ENCODE measurements at regions not wholly inside any gene's neighbourhood (a gene's known extent, or its start where the extent isn't known, plus 50 kb on each side); places are given as distances from the start of the nearest gene placed in this dataset.

DNA sequence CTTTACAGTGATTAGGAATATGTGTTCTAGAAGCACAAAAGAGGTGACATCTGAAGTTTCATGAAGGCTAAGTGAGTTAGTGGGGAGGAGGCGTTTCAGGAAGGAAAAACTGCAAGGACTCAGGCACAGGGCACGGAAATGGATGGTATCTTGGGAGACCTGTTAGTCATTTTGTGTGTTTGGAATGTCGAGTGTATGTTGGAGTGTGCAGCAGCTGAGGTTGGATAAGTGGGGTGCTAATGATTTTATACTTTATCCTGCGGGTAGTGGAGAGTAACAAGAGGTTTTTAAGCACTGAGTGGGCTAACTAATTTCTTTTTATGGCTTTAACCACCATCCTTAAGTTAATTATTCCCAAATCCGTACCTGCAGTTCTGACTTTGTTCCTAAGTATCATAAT is 571.5 kb upstream of the FBXO33 start (continued):
- TF ChIP-seq, protein P1, sequence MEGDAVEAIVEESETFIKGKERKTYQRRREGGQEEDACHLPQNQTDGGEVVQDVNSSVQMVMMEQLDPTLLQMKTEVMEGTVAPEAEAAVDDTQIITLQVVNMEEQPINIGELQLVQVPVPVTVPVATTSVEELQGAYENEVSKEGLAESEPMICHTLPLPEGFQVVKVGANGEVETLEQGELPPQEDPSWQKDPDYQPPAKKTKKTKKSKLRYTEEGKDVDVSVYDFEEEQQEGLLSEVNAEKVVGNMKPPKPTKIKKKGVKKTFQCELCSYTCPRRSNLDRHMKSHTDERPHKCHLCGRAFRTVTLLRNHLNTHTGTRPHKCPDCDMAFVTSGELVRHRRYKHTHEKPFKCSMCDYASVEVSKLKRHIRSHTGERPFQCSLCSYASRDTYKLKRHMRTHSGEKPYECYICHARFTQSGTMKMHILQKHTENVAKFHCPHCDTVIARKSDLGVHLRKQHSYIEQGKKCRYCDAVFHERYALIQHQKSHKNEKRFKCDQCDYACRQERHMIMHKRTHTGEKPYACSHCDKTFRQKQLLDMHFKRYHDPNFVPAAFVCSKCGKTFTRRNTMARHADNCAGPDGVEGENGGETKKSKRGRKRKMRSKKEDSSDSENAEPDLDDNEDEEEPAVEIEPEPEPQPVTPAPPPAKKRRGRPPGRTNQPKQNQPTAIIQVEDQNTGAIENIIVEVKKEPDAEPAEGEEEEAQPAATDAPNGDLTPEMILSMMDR (conservative IDR thresholded peaks at IDR 0.05; ENCODE audit: low read depth in 2 of 2) = no peak
- no peak for TF ChIP-seq POLR2AphosphoS5 (IDR thresholded peaks at IDR 0.05; ENCODE audit: low read depth)

DNA sequence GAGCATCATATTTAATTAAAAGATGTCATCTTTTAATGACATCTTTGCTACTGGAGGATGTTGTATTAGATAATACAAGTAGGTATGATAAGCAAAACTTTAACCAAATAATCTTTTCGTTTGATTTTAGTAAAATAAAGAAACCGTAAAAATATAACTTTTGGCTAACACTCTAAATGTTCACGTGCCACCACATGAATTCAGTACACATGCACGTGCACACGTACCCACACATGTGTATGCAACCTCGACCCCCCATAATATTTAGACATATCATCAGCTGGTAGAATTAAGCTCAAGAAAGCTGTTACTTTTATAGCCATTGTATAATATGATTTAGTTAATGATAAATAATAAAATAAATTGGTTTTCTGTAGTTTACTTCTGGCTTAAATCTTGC is 566.6 kb upstream of the FBXO33 start:
- no peak overlapping the region for H3K4me2 ChIP-seq
- no peaks in the 10 kb centered on the region for H3K9me2 ChIP-seq (ENCODE audit: insufficient read depth)
- Mint-ChIP-seq H3K36me3 (ENCODE audit: low read depth) (no peaks in the 10 kb centered on the region), H3K27me3 (ENCODE audit: insufficient read depth, low read depth, poor library complexity) (no peaks in the 10 kb centered on the region), H3K27ac (no peak overlapping the region), H3K9me3 (no peaks in the 10 kb centered on the region), H3K4me3 (no peak overlapping the region), H3K4me1 (no peaks in the 10 kb centered on the region)
- H3K27me3 ChIP-seq (ENCODE audit: insufficient read depth) = no peaks in the 10 kb centered on the region
- H4K20me1 ChIP-seq (replicated peaks; ENCODE audit: insufficient read depth) = no peaks in the 10 kb centered on the region
- H3K4me1 ChIP-seq (ENCODE audit: insufficient read depth) = no peaks in the 10 kb centered on the region
- no peaks in the 10 kb centered on the region for H3K36me3 ChIP-seq (ENCODE audit: insufficient read depth)
- DNase-seq (ENCODE audit: low spot score) = no peak
- H3K79me2 ChIP-seq (replicated peaks; ENCODE audit: insufficient read depth) = no peaks in the 10 kb centered on the region
- no peak overlapping the region for H2AFZ ChIP-seq
- H3K27ac ChIP-seq (ENCODE audit: low read depth) = no peak overlapping the region
- no peak for ATAC-seq
- H3K4me3 ChIP-seq = no peak overlapping the region
- no peaks in the 10 kb centered on the region for H3F3A ChIP-seq (replicated peaks; ENCODE audit: low read depth)
- TF ChIP-seq JUNB (IDR thresholded peaks at IDR 0.05; ENCODE audit: unreplicated experiment) (no peak), NANOG (IDR thresholded peaks at IDR 0.05; ENCODE audit: borderline replicate concordance) (no peak), POLR2AphosphoS5 (IDR thresholded peaks at IDR 0.05; ENCODE audit: low read depth) (no peak), EZH2 (IDR thresholded peaks at IDR 0.05; ENCODE audit: low read depth, unreplicated experiment) (no peak), ZNF331 (CRISPR knock-in tag; IDR thresholded peaks at IDR 0.05; ENCODE audit: low read depth) (no peak), EZH2phosphoT487 (IDR thresholded peaks at IDR 0.05; ENCODE audit: unreplicated experiment) (no peak)
- TF ChIP-seq, protein P2, sequence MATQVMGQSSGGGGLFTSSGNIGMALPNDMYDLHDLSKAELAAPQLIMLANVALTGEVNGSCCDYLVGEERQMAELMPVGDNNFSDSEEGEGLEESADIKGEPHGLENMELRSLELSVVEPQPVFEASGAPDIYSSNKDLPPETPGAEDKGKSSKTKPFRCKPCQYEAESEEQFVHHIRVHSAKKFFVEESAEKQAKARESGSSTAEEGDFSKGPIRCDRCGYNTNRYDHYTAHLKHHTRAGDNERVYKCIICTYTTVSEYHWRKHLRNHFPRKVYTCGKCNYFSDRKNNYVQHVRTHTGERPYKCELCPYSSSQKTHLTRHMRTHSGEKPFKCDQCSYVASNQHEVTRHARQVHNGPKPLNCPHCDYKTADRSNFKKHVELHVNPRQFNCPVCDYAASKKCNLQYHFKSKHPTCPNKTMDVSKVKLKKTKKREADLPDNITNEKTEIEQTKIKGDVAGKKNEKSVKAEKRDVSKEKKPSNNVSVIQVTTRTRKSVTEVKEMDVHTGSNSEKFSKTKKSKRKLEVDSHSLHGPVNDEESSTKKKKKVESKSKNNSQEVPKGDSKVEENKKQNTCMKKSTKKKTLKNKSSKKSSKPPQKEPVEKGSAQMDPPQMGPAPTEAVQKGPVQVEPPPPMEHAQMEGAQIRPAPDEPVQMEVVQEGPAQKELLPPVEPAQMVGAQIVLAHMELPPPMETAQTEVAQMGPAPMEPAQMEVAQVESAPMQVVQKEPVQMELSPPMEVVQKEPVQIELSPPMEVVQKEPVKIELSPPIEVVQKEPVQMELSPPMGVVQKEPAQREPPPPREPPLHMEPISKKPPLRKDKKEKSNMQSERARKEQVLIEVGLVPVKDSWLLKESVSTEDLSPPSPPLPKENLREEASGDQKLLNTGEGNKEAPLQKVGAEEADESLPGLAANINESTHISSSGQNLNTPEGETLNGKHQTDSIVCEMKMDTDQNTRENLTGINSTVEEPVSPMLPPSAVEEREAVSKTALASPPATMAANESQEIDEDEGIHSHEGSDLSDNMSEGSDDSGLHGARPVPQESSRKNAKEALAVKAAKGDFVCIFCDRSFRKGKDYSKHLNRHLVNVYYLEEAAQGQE (IDR thresholded peaks at IDR 0.05; ENCODE audit: unreplicated experiment) = no peak
- TF ChIP-seq, protein P1 (conservative IDR thresholded peaks at IDR 0.05; ENCODE audit: low read depth in 2 of 2) = no peak
- TF ChIP-seq, protein P3, sequence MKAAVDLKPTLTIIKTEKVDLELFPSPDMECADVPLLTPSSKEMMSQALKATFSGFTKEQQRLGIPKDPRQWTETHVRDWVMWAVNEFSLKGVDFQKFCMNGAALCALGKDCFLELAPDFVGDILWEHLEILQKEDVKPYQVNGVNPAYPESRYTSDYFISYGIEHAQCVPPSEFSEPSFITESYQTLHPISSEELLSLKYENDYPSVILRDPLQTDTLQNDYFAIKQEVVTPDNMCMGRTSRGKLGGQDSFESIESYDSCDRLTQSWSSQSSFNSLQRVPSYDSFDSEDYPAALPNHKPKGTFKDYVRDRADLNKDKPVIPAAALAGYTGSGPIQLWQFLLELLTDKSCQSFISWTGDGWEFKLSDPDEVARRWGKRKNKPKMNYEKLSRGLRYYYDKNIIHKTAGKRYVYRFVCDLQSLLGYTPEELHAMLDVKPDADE (IDR thresholded peaks at IDR 0.05) = no peak
- TF ChIP-seq, protein P4, sequence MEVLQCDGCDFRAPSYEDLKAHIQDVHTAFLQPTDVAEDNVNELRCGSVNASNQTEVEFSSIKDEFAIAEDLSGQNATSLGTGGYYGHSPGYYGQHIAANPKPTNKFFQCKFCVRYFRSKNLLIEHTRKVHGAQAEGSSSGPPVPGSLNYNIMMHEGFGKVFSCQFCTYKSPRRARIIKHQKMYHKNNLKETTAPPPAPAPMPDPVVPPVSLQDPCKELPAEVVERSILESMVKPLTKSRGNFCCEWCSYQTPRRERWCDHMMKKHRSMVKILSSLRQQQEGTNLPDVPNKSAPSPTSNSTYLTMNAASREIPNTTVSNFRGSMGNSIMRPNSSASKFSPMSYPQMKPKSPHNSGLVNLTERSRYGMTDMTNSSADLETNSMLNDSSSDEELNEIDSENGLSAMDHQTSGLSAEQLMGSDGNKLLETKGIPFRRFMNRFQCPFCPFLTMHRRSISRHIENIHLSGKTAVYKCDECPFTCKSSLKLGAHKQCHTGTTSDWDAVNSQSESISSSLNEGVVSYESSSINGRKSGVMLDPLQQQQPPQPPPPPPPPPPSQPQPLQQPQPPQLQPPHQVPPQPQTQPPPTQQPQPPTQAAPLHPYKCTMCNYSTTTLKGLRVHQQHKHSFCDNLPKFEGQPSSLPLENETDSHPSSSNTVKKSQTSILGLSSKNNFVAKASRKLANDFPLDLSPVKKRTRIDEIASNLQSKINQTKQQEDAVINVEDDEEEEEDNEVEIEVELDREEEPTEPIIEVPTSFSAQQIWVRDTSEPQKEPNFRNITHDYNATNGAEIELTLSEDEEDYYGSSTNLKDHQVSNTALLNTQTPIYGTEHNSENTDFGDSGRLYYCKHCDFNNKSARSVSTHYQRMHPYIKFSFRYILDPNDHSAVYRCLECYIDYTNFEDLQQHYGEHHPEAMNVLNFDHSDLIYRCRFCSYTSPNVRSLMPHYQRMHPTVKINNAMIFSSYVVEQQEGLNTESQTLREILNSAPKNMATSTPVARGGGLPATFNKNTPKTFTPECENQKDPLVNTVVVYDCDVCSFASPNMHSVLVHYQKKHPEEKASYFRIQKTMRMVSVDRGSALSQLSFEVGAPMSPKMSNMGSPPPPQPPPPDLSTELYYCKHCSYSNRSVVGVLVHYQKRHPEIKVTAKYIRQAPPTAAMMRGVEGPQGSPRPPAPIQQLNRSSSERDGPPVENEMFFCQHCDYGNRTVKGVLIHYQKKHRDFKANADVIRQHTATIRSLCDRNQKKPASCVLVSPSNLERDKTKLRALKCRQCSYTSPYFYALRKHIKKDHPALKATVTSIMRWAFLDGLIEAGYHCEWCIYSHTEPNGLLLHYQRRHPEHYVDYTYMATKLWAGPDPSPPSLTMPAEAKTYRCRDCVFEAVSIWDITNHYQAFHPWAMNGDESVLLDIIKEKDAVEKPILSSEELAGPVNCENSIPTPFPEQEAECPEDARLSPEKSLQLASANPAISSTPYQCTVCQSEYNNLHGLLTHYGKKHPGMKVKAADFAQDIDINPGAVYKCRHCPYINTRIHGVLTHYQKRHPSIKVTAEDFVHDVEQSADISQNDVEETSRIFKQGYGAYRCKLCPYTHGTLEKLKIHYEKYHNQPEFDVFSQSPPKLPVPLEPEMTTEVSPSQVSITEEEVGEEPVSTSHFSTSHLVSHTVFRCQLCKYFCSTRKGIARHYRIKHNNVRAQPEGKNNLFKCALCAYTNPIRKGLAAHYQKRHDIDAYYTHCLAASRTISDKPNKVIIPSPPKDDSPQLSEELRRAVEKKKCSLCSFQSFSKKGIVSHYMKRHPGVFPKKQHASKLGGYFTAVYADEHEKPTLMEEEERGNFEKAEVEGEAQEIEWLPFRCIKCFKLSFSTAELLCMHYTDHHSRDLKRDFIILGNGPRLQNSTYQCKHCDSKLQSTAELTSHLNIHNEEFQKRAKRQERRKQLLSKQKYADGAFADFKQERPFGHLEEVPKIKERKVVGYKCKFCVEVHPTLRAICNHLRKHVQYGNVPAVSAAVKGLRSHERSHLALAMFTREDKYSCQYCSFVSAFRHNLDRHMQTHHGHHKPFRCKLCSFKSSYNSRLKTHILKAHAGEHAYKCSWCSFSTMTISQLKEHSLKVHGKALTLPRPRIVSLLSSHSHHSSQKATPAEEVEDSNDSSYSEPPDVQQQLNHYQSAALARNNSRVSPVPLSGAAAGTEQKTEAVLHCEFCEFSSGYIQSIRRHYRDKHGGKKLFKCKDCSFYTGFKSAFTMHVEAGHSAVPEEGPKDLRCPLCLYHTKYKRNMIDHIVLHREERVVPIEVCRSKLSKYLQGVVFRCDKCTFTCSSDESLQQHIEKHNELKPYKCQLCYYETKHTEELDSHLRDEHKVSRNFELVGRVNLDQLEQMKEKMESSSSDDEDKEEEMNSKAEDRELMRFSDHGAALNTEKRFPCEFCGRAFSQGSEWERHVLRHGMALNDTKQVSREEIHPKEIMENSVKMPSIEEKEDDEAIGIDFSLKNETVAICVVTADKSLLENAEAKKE (CRISPR knock-in tag; IDR thresholded peaks at IDR 0.05) = no peak

All from GM23338 (cell line).